NCI-H2107 (cell line): ENCODE measurements at regions not wholly inside any gene's neighbourhood (a gene's known extent, or its start where the extent isn't known, plus 50 kb on each side); places are given as distances from the start of the nearest gene placed in this dataset.
"Not testable (repeated sequence)": the region's sequence is repeated elsewhere in the genome, so short reads cannot be mapped to it uniquely, and the experiment has no call there.

Source experiments
- DNase-seq: peaks from one replicate; lab custom pipeline; 2025; lab: John Stamatoyannopoulos, UW

DNA sequence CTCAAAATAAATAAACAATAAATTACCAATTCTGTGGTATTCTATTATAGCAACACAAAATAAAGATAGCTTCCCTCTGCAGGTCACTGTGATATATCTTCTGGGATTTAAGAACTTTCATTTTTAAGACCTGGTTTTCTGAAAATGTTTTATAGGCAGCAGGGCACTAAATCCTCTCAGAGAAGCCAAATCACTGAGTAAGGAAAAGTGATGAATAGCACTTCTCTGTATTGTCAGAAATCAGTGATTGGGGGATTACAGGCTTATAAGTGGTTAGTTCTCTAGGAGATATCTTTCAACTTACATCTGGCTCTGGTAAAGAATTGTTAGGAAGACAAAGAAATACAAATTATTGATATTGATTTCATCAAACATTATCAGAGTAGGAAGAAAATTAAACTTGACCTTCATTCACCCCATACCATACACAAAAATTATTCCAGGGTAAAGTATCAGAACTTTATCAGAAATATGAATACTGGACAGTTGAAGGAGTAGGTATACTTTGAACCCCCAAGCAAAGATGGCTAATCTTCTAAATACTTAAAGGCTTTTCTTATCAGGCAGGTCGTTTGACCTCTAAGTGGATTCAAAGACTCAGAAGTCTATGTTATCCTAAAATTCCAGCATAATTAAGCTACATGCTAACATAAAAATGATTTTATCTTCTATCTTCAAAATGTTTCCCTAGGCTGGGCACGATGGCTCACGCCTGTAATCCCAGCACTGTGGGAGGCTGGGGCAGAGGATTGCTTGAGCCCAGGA lies 81.6 kb upstream of the USP9X start:
- DNase-seq = no peak

DNA sequence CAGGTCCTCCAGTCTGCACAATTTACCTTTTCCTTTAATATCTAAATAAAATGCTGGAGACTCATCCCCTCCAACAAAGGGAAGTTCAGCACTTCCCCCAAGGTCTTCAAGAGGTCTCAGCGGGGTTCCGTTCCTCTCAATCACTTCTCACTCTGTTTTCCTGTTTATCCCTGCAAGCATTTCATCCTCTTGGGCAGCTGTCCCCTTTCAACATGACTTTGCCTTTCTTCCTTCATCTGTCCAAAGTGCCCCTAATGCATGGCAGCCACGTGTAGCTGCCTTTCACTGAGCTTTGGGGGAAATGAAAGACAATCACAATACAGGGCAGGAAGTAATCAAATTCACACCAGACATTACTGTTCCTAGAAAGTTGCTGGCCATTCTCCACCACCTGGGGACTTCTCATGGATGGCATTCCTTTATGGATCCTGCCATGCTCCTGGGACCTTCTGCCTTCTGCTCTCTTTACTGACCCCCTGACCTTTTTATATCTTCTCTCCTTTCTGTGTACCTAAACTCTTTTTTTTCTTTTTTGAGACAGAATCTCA lies 79.7 kb upstream of the USP9X start:
- DNase-seq = no peak

DNA sequence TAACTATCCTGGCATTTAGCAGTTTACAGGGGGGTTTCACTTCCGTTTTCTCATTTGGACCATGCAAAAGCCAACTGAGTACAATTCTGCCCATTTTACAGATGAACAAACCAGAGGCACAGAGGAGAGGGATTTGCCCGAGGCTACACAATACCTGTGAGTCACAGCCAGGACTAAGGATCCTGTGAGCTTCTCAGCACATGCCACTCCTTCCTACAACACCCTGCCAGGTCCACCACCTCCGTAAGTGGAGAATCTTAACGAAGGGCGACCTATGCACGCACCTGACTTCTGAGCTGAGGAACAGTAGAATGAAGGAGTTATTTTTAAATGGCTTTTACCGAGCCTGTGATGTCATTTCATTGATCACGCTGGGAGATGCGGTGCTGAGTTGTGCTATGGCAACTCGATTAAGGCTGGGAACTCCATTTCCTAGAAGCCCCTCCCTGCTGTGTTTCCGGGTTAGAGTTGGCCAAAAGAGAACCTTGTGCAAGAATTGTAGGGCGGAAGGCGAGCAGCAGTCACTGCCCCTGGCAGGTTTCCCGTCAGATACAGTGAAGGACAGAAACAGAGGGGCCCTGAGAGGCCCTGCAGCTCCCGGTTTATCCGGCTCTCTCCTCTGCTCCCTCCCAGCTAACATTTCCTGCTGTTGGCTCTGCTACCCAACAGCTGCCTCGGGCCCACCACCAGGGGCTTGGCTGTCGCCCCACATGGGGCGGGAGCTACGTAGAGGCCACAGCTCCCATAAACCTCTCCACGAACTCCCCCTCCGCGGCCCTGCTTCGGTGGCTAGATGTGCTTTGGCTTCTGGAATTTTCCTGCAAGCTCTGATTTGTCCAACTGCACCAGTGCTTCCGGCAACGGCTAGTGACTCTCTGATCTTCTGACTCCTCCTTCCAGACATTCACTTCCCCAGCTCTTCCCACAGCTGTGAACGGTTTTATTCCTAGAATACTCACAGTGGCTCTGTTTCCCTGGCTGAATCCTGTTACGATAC lies 75.1 kb upstream of the USP9X start:
- DNase-seq = no peak

DNA sequence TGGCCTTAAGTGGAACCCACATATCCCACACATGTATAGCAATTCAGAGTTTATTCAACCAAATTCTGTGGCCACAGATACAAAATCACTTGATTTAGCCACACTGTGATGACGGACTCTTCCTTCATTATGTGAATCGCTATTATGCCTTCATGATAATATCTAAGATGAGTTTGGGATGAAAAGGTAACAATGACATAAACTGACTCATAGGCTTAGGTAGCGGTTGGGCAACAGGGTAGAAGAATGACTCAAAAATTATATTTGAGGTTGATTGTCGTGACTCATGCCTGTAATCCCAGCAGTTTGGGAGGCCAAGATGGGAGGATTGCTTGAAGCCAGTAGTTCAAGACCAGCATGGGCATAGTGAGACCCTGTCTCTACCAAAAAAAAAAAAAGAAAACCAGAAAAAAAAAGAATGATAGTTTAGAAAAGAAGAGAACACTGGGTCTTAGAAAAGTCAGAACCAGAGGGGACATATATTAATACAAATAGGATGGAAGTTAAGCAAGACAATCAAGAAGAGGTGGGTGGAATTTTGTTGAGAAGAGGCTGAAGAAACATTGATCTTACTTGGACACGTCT lies 70.4 kb upstream of the USP9X start:
- DNase-seq = no peak

DNA sequence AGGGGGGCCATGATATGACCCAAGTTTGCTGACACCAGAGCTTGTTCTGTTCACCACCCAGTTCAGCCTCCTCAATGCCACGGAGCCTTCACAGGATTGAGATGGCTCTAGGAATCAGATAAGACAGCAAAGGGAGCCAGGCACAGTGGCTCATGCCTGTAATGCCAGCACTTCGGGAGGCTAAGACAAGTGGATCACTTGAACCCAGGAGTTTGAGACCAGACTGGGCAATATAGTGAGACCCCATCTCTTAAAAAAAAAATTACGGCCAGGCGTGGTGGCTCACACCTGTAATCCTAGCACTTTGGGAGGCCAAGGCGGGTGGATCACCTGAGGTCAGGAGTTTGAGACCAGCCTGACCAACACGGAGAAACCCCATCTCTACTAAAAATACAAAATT lies 67.5 kb upstream of the USP9X start:
- DNase-seq = not testable (repeated sequence)

DNA sequence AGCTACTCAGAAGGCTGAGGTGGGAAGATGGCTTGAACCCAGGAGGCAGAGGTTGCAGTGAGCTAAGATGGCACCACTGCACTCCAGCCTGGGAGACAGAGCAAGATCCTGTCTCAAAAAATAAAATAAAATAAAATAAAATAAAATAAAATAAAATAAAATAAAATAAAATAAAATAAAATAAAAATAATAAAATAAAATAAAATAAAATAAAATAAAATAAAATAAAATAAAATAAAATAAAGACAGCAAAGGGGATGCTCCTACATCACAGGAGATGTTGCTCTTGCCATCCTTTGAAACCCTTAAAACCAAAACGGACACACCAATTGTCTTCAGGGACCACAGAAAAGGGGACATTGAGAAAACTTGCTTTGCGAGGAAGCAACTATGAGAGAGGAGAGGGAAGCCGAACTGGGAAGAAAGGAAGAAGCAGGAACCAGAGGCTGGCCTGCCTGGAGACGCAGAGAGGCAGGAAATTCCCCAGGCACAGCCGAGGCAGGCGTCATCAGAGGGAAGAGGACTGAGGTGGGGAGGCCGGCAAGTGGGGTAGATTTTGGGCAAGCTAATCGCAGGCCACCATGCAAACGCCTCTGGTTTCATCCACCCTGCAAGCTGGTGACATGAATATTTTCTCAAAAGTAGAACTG lies 66.7 kb upstream of the USP9X start:
- not testable (repeated sequence) for DNase-seq

DNA sequence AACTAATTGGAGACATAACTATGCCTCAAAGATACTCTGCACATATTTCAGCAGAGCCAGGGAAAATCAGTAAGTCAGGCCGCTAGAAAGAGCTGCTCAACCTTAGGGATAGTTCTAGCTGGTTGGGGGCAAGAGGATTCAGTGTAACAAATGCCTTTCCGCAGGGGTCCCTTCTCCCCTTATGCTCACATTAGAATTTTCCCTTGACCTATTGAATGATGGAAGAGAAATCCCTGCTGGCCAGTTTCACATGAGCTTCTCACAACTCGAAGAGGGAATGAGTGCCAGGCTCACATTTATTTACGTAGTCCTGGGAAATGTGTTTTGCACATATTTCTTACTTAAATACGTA lies 66.2 kb upstream of the USP9X start:
- no peak for DNase-seq

DNA sequence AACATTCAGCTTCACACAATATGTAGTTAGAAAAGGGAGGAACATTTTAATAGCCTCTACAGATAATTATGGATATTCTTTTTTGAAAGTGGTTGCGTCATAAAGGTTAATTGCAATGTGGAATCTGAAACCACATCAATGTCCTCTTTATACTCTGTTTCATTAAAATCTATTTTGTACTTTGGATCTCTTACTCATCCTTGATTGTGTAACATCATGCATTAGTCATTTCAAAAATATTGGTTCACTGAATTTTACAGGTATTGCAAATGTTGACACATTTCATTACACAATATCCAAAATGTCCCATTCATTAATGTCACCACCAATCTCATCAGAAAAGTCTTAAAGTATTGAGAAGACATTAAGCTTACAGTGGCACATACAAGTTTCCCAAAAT lies 62.7 kb upstream of the USP9X start:
- no peak for DNase-seq

DNA sequence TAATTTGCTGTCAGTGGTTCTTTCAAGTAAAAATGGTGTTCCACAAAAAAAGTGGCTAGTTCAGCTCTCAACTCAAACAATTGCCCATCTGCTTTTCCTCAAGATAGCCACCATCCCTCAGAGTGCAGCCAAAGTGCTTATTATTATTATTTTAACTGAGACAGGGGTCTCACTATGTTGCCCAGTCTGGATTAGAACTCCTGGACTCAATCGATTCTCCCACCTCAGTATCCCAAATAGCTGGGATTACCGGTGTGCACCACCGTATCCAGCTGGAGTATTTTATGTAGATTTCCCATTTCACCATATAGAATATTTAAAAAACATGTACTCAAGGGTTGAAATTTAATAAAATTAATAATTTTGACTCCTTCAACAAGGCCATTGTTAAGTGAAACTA lies 62.1 kb upstream of the USP9X start:
- no peak for DNase-seq

DNA sequence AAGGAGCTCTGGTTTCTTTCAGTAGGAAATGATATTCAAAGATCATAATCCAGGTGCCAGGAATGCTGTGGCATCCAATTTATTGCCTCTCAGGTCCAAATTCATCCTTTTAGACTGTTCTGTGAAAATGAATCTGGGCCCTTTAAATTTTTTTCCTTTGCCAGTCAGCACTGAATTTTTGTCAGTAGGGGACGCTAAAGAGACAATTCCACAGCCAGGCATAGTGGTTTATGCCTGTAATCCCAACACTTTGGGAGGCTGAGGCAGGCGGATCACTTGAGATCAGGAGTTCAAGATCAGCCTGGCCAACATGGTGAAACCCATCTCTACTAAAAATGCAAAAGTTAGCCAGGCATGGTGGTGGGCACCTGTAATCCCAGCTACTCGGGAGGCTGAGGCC lies 60.9 kb upstream of the USP9X start:
- not testable (repeated sequence) for DNase-seq

DNA sequence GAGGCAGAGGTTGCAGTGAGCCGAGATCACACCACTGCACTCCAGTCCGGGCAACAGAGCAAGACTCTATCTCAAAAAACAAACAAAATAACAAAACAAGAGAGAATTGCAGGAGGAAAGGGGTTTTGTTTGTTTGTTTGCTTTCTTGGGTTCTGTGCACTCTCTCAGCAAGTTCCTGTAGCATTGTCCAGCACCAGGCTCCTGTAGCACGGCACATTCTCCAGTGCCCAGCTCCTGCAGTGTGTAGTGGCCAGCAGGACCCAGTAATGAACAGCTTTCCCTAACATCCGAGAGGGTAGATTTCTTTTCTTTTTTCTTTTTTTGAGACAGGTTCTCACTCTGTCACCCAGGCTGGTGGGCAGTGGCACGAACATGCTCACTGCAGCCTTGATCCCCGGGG lies 60.5 kb upstream of the USP9X start:
- no peak for DNase-seq

DNA sequence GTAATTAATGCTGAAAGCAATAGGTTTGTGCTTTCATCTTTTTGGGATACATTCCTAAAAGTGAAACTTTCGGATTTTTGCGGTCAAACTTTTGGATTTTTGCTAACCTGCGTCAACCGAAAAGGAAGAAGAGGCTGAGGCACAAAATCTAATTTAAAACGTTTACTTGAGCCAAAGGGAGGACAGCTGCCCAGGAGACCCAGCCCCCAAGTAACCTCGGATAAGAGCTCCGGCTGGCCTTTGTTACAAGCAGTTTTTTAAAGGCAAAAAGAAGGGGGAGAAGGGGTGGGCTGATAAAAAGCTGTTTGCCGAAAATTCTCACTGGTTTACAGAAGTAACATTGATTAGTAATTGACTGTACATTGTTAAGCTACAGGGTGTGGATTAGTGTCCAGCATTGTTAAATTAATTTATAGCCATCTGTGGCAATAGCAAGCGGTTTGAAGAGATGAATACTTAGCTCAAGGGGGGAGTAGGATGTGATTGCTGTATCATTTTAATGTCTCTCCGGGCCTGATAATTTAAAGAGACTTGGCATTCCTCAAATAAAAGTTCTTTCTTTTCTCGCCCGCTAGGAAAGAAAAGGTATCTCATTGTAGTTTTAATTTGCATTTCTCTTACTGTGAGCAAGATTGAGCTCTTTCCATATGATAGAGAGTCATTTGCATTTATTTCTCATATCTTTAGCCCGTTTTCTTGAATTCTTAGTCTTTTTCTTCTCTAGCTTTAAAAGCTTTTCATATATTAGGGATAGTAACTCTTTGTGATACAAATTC lies 59.1 kb upstream of the USP9X start:
- no peak for DNase-seq

DNA sequence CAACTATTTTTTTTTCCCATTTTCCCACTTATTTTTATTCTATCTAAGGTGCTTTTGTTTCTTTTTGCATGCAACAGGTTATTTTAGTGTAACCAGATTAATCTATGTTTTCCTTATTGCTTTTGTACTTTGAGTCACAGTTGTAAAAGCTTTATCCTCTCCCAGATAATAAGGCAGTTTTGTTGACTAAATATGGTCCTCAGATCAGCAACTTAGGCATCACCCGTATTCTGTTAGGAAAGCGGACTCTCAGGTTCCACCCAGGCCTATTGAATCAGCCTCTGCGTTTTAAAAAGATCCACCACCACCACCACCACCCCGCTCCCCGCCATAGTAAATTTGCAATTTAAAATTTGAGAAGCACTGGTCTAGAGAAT lies 58.6 kb upstream of the USP9X start:
- DNase-seq = no peak

DNA sequence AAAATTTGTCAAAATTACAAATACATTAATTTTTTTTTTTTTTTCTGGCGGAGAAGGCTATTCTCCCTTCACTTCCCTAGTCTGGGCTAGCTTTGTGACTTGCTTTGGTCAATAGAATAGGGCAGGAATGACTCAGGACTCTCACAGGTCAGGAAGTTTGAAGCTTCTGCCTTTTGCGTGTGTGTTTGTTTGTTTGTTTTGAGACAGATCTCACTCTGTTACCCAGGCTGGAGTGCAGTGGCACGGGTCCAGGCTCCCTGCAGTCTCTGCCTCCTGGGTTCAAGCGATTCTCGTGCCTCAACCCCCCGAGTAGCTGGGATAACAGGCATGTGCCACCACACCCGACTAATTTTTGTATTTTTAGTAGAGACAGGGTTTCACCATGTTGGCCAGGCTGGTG lies 55.9 kb upstream of the USP9X start:
- no peak for DNase-seq

DNA sequence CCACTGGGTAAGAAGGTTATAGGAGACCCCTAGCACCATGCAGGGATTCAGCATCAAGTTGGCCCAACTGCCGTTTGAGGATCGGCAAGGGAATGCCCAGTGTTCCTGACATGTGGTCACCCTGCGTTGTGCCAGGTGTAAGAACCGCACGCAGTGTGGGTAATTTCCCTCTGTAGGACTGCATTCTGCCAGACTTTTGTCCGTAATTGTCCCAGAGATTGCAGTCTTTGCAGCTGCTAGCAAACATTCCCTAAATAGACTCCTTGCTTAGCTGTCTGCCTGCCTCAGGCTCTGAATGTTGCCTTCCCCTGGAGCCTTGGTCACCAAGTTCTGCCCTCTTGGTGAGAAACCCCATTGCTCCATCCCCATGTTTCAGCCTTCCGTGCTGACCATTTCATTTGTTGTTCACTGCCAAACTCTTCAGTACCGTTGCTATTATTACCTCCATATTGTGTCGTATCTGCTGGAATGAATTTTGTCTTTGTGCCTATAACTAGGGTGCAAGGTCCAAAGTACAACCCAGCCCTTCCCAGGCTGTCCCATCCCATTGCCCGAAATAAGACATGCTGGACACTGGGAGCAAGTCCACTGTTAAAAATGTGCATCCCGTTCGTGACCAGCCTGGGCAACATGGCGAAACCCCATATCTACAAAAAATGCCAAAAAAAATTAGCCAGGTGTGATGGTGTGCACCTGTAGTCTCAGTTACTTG lies 53.8 kb upstream of the USP9X start:
- no peak for DNase-seq

DNA sequence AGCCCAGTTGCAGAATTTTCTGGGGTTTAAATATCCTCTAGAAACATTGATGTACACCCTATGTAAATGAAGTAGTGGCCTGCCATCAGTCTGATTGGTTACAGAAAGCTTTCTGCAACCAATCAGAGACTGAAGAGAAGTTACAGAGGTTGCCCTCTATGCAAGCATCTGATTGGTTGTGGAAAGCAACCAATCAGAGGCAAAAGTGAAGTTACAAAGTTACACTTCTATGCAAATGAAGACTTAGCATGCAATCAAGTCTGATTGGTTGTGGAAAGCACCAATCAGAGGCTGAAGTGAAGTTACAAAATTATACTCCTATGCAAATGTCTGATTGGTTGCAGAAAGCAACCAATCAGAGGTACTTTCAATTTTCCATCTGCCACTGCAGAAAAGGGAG lies 51.9 kb upstream of the USP9X start:
- no peak for DNase-seq

DNA sequence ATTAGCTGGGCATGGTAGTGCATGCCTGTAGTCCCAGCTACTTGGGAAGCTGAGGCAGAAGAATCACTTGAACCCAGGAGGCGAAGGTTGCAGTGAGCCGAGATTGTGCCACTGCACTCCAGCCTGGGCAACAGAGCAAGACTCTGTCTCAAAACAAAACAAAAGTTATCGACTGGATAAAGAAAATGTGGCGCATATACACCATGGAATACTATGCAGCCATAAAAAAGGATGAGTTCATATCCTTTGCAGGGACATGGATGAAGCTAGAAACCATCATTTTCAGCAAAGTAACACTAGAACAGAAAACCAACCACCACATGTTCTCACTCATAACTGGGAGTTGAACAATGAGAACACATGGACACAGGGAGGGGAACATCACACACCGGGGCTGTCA lies 50.3 kb upstream of the USP9X start:
- not testable (repeated sequence) for DNase-seq
